ENCODE measurements at regions not wholly inside any gene's neighbourhood (a gene's known extent, or its start where the extent isn't known, plus 50 kb on each side); places are given as distances from the start of the nearest gene placed in this dataset.
A peak's percentile ranks its signal among the peaks of the same experiment; 100 is the strongest.

DNA sequence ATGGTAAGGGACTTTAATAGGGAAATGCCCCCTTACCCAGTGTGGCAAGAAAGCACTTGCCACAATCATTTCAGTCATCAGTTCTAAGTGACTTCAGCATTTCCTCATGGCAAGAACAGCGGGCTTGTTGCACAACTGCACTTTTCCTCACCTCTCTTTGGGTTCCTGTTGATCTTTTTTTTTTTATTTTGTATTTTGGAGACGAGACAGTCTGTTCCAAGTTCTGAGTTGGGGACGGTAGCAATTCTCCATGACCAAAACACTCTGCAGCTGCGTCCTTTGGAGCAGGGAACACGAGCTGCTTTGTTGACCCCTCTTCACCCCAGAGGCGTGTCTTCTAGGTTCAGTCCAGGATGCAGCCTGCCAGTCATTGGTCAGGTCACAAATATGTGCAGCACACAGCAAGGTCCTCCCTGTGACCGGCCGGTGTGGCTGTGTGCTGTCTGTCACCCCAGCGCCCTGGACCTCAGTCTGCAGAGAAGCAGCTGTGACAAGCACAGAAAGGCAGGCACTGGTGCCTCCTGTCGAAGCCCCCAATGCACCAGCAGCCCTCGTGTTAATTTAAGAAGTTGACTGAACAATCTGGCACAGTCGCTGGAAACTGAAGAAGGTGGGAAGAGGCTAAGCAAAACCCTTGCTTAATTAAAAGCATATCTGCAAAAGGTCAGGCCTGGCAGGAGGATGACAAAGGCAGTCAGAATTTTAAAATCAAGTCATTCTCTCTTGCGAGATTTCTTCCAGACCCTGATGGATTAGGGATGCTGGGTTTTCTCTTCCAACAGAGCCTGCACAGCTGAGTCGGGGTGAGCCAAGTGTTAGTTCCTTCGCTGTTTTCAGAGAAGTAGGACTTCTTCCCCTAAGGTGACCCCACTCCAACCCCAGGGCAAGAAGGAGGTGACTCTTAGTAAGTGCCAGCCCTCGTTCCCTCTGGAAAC, 96.7 kb upstream of the COPS8 start:
- TF ChIP-seq, protein P1, sequence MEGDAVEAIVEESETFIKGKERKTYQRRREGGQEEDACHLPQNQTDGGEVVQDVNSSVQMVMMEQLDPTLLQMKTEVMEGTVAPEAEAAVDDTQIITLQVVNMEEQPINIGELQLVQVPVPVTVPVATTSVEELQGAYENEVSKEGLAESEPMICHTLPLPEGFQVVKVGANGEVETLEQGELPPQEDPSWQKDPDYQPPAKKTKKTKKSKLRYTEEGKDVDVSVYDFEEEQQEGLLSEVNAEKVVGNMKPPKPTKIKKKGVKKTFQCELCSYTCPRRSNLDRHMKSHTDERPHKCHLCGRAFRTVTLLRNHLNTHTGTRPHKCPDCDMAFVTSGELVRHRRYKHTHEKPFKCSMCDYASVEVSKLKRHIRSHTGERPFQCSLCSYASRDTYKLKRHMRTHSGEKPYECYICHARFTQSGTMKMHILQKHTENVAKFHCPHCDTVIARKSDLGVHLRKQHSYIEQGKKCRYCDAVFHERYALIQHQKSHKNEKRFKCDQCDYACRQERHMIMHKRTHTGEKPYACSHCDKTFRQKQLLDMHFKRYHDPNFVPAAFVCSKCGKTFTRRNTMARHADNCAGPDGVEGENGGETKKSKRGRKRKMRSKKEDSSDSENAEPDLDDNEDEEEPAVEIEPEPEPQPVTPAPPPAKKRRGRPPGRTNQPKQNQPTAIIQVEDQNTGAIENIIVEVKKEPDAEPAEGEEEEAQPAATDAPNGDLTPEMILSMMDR (CRISPR knock-in tag; IDR thresholded peaks at IDR 0.05), result peak; percentile 62
- TF ChIP-seq, protein P2, sequence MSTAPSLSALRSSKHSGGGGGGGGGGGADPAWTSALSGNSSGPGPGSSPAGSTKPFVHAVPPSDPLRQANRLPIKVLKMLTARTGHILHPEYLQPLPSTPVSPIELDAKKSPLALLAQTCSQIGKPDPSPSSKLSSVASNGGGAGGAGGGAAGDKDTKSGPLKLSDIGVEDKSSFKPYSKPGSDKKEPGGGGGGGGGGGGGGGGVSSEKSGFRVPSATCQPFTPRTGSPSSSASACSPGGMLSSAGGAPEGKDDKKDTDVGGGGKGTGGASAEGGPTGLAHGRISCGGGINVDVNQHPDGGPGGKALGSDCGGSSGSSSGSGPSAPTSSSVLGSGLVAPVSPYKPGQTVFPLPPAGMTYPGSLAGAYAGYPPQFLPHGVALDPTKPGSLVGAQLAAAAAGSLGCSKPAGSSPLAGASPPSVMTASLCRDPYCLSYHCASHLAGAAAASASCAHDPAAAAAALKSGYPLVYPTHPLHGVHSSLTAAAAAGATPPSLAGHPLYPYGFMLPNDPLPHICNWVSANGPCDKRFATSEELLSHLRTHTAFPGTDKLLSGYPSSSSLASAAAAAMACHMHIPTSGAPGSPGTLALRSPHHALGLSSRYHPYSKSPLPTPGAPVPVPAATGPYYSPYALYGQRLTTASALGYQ (CRISPR knock-in tag; IDR thresholded peaks at IDR 0.05), result no peak
- TF ChIP-seq YY1 (IDR thresholded peaks at IDR 0.05; ENCODE audit: insufficient read depth, insufficient replicate concordance, low read depth, low read length) (no peak), FOXJ3 (CRISPR knock-in tag; IDR thresholded peaks at IDR 0.05; ENCODE audit: borderline replicate concordance) (0 out of 2 replicates have a peak, but pooled peaks have one; percentile 38), MYC (CRISPR knock-in tag; IDR thresholded peaks at IDR 0.05; ENCODE audit: borderline replicate concordance) (peak; percentile 45; the same call in 1 of the 2 replicates)
- TF ChIP-seq, protein P3, sequence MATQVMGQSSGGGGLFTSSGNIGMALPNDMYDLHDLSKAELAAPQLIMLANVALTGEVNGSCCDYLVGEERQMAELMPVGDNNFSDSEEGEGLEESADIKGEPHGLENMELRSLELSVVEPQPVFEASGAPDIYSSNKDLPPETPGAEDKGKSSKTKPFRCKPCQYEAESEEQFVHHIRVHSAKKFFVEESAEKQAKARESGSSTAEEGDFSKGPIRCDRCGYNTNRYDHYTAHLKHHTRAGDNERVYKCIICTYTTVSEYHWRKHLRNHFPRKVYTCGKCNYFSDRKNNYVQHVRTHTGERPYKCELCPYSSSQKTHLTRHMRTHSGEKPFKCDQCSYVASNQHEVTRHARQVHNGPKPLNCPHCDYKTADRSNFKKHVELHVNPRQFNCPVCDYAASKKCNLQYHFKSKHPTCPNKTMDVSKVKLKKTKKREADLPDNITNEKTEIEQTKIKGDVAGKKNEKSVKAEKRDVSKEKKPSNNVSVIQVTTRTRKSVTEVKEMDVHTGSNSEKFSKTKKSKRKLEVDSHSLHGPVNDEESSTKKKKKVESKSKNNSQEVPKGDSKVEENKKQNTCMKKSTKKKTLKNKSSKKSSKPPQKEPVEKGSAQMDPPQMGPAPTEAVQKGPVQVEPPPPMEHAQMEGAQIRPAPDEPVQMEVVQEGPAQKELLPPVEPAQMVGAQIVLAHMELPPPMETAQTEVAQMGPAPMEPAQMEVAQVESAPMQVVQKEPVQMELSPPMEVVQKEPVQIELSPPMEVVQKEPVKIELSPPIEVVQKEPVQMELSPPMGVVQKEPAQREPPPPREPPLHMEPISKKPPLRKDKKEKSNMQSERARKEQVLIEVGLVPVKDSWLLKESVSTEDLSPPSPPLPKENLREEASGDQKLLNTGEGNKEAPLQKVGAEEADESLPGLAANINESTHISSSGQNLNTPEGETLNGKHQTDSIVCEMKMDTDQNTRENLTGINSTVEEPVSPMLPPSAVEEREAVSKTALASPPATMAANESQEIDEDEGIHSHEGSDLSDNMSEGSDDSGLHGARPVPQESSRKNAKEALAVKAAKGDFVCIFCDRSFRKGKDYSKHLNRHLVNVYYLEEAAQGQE (IDR thresholded peaks at IDR 0.05; ENCODE audit: borderline replicate concordance in 1 of 2, low read depth in 1 of 2, low read length in 2 of 2), result no peak

All from HepG2 (cell line).